ENCODE measurements at regions not wholly inside any gene's neighbourhood (a gene's known extent, or its start where the extent isn't known, plus 50 kb on each side); places are given as distances from the start of the nearest gene placed in this dataset.
A peak's percentile ranks its signal among the peaks of the same experiment; 100 is the strongest.

GRCh38 chr6:34638834-34639736 is 57.5 kb downstream of the ILRUN start:
- TF ChIP-seq, protein P1, sequence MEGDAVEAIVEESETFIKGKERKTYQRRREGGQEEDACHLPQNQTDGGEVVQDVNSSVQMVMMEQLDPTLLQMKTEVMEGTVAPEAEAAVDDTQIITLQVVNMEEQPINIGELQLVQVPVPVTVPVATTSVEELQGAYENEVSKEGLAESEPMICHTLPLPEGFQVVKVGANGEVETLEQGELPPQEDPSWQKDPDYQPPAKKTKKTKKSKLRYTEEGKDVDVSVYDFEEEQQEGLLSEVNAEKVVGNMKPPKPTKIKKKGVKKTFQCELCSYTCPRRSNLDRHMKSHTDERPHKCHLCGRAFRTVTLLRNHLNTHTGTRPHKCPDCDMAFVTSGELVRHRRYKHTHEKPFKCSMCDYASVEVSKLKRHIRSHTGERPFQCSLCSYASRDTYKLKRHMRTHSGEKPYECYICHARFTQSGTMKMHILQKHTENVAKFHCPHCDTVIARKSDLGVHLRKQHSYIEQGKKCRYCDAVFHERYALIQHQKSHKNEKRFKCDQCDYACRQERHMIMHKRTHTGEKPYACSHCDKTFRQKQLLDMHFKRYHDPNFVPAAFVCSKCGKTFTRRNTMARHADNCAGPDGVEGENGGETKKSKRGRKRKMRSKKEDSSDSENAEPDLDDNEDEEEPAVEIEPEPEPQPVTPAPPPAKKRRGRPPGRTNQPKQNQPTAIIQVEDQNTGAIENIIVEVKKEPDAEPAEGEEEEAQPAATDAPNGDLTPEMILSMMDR (IDR thresholded peaks at IDR 0.05): no peak
- peaks cover 0 to 8% of the 10 kb centered on the region in 2 donors for H3K36me3 ChIP-seq (ENCODE audit: insufficient read depth in 1 of 2, low read depth in 1 of 2)
- no peaks in the 10 kb centered on the region for H3K9me3 ChIP-seq
- 52 to 71% (median 61%) methylated on average over 6 of the region's 6 CpGs for WGBS, 3 donors
- peaks cover 16% of the 10 kb centered on the region for H3K4me1 ChIP-seq
- H3K27ac ChIP-seq: peak overlapping the region; percentile 80
- DNase-seq (no peak), ATAC-seq (peak; percentile 96 to 98 (median 98))
- no peaks in the 10 kb centered on the region for H3K27me3 ChIP-seq (ENCODE audit: insufficient read depth in 3 of 3, low read length in 2 of 3)
- intact Hi-C loops (cut with DNase I): no loop called here
- peak overlapping the region; percentile 24 for H3K4me3 ChIP-seq

DNA sequence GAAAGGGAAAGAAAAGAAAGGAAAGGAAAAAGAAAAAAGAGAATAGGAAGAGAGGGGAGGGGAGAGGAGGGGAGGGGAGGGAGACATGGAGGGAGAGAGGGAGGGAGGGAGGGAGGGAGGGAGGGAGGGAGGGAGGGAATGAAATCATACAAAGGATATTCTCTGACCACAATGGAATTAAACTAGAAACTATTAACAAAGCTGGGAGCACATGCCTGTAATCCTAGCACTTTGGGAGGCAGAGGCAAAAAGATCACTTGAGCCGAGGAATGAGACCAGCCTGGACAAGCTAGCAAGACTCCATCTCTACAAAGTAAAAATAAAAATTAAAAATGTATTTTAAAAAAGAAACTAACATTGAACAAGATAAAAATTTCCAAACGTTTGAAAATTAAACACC is 62.8 kb downstream of the ILRUN start:
- H3K4me3 ChIP-seq: no peak overlapping the region
- no peaks in the 10 kb centered on the region for H3K9me3 ChIP-seq
- no peaks in the 10 kb centered on the region for H3K36me3 ChIP-seq (ENCODE audit: insufficient read depth in 1 of 2, low read depth in 1 of 2)
- H3K27me3 ChIP-seq (ENCODE audit: insufficient read depth in 3 of 3, low read length in 2 of 3): no peaks in the 10 kb centered on the region
- DNase-seq: no peak
- intact Hi-C loops (cut with DNase I): no loop called here
- ATAC-seq: no peak
- no peak overlapping the region for H3K27ac ChIP-seq
- 66 to 74% (median 67%) methylated on average over 2 of the region's 2 CpGs for WGBS, 3 donors
- H3K4me1 ChIP-seq: peaks cover 23% of the 10 kb centered on the region
- TF ChIP-seq, protein P1 (IDR thresholded peaks at IDR 0.05): no peak

- Histone ChIP-seq H3K36me3 (ENCODE audit: insufficient read depth in 1 of 2, low read depth in 1 of 2) (no peaks in the 10 kb centered on the region), H3K4me3 (no peak overlapping the region), H3K27me3 (ENCODE audit: insufficient read depth in 3 of 3, low read length in 2 of 3) (no peaks in the 10 kb centered on the region), H3K27ac (no peak overlapping the region), H3K4me1 (peaks cover 19% of the 10 kb centered on the region), H3K9me3 (no peaks in the 10 kb centered on the region)
- TF ChIP-seq, protein P1 (IDR thresholded peaks at IDR 0.05): no peak
- no peak for ATAC-seq
- intact Hi-C loops (cut with DNase I): no loop called here
- WGBS, 3 donors: 93 to 95% (median 94%) methylated on average over 2 of the region's 2 CpGs
- no peak for DNase-seq
These were observed 63.3 kb downstream of the ILRUN start for GRCh38 chr6:34633256-34633655.

GRCh38 chr6:34630040-34630439 is 66.5 kb downstream of the ILRUN start:
- TF ChIP-seq, protein P1 (IDR thresholded peaks at IDR 0.05): no peak
- DNase-seq (no peak), ATAC-seq (peak in 3 of 4 donors; percentile 42 to 62 (median 55))
- H3K27me3 ChIP-seq (ENCODE audit: insufficient read depth in 3 of 3, low read length in 2 of 3): no peaks in the 10 kb centered on the region
- peaks cover 15% of the 10 kb centered on the region for H3K4me1 ChIP-seq
- intact Hi-C loops (cut with DNase I): no loop called here
- H3K36me3 ChIP-seq (ENCODE audit: insufficient read depth in 1 of 2, low read depth in 1 of 2): peaks cover 2 to 3% of the 10 kb centered on the region in 2 donors
- 80 to 83% (median 82%) methylated on average over 6 of the region's 6 CpGs for WGBS, 3 donors
- no peak overlapping the region for H3K4me3 ChIP-seq
- no peaks in the 10 kb centered on the region for H3K9me3 ChIP-seq
- no peak overlapping the region for H3K27ac ChIP-seq

Measured in psoas muscle (tissue), 7 donors.